ENCODE measurements at regions not wholly inside any gene's neighbourhood (a gene's known extent, or its start where the extent isn't known, plus 50 kb on each side); places are given as distances from the start of the nearest gene placed in this dataset.

DNA sequence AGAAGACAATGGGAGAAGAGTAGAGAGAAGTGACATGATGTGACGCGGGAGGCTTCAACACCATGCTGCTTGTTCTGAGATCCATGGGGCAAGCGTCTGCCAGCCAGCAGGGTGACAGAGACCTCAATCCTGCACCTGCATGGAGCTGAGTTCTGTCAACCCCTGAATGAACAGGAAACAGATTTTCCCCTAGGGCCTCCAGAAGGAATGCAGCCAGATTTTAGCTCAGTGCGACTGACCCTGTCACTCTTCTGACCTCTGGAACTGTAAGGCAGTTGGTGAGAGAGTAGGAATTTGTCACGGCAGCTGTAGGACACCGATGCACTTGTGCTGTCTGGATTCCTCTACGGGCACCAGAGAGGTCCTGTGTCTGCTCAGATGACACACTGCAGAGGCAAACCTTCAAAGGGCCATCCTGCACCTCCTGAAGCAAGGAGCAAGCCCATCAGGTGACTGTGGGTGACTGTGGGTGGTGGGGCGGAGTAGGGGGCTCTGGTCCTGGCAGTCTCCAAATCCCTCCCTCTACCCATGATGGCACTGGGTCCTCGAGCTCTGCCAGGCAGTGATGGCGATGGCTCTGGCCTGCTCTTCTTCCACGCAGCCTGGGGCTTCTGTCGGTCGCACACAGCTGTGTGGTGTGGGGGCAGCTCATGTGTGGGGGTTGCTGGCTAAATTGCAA is 194.3 kb upstream of the TWIST2 start:
- no peak overlapping the region for H3K4me3 ChIP-seq (ENCODE audit: low read length)
- DNase-seq (ENCODE audit: low read depth) = no peak

DNA sequence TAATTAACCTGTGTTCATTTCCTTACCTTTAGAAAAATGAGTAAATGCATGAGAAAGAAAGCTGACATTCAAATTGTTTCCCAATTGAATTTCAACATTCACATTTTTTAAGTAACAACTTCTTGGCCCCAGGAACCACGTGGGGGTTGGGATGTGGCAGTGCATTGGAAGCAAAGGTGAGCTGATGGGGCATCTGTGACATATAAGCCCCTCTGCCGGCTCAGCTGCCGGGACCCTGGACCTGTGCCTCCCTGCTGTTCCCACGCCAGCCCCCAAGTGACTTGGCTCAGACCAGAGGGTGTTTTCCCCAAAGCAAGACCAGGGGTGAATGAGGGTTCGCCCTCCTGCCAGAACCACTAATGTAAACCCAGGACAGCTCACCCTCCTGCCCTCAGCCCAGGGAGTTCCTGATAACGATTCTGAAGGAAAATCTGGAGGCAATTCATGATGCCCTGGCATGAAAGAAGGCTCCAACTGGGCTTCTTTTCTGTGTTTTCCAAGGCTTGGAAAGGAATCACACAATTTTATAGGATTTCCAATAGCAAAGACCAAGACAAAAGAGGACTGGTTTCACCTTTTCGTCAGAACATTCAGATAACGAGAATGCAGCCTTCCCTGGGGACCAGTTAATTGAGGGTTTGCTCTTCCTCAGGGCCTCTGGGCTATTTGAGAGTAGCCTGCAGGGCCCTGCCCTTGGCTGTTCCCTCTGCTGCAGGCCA is 193.2 kb upstream of the TWIST2 start:
- H3K4me3 ChIP-seq (ENCODE audit: low read length) = no peak overlapping the region
- TF ChIP-seq, protein P1, sequence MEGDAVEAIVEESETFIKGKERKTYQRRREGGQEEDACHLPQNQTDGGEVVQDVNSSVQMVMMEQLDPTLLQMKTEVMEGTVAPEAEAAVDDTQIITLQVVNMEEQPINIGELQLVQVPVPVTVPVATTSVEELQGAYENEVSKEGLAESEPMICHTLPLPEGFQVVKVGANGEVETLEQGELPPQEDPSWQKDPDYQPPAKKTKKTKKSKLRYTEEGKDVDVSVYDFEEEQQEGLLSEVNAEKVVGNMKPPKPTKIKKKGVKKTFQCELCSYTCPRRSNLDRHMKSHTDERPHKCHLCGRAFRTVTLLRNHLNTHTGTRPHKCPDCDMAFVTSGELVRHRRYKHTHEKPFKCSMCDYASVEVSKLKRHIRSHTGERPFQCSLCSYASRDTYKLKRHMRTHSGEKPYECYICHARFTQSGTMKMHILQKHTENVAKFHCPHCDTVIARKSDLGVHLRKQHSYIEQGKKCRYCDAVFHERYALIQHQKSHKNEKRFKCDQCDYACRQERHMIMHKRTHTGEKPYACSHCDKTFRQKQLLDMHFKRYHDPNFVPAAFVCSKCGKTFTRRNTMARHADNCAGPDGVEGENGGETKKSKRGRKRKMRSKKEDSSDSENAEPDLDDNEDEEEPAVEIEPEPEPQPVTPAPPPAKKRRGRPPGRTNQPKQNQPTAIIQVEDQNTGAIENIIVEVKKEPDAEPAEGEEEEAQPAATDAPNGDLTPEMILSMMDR (conservative IDR thresholded peaks at IDR 0.05; ENCODE audit: low read length) = no peak
- DNase-seq (ENCODE audit: low read depth) = no peak

More for the DNA sequence above, 194.3 kb upstream of the TWIST2 start:
- TF ChIP-seq, protein P1 (conservative IDR thresholded peaks at IDR 0.05; ENCODE audit: low read length) = no peak

DNA sequence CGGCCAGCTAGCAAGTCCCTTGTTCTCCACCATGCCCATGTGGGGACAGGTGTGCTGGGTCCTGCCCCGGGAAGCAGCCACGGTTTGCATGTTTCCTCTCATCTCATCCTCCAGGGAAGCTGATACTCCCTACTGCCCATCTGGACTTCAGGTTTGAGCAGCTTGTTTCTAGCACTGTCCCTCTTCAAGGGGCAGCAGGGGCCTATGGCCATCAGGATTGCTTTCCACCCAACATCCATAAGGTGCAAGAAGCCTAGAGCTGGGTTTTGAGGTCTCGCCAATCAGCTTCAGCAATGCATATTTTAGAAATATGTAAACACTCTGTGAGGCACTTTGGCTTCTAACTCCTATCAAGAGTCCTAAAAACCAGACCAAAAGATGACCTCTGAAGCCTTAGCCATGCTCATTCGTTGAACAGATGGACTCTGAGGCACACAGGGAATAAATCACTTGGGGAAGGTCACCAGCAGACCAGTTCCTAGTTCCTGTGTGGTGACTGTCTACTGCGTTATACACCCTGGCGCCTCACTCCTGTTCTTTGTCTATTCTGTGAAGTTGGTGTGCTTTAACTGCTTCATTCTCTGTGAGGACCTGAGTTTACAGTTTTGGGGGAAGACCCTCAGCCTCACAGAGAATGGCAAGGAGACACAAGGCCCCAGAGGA is 192.6 kb upstream of the TWIST2 start:
- no peak overlapping the region for H3K4me3 ChIP-seq (ENCODE audit: low read length)

DNA sequence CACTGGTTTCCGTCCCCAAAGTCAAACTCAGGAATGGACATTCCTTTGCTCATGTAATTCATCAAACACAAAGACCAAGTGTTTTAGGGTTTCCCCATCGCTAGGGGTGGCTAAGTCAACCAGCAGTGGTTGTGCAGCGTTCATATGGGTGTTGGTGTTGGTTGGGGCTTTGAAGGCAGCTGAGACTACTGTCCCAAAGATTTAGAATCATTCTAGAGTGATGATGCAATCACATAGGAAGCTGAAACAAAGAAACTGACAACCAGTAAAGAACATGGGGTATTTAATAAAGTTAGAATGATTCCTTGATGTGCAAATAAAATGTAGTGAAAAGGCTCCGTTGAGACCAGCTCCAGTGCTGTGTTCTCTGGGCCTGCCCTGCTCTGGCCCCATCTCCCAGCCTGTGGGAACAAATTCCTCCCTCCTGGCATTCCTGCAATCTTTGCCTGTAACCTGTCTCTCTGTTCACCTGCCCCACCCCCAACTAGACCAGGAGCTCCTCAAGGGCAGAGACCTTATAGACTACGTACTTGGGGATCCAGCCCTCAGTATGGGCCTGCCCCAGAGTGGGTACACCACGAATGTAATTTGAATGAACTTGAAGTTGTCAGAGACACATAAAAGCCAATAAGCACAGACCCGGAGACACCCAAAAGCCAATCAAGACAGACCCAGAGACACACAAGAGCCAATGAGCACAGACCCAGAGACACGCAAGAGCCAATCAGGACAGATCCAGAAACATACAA is 191.7 kb upstream of the TWIST2 start:
- no peak for DNase-seq (ENCODE audit: low read depth)
- H3K4me3 ChIP-seq (ENCODE audit: low read length) = no peak overlapping the region
- TF ChIP-seq, protein P1 (conservative IDR thresholded peaks at IDR 0.05; ENCODE audit: low read length) = no peak

More for the DNA sequence above, 192.6 kb upstream of the TWIST2 start:
- DNase-seq (ENCODE audit: low read depth) = peak; percentile 55
- TF ChIP-seq, protein P1 (conservative IDR thresholded peaks at IDR 0.05; ENCODE audit: low read length) = no peak

DNA sequence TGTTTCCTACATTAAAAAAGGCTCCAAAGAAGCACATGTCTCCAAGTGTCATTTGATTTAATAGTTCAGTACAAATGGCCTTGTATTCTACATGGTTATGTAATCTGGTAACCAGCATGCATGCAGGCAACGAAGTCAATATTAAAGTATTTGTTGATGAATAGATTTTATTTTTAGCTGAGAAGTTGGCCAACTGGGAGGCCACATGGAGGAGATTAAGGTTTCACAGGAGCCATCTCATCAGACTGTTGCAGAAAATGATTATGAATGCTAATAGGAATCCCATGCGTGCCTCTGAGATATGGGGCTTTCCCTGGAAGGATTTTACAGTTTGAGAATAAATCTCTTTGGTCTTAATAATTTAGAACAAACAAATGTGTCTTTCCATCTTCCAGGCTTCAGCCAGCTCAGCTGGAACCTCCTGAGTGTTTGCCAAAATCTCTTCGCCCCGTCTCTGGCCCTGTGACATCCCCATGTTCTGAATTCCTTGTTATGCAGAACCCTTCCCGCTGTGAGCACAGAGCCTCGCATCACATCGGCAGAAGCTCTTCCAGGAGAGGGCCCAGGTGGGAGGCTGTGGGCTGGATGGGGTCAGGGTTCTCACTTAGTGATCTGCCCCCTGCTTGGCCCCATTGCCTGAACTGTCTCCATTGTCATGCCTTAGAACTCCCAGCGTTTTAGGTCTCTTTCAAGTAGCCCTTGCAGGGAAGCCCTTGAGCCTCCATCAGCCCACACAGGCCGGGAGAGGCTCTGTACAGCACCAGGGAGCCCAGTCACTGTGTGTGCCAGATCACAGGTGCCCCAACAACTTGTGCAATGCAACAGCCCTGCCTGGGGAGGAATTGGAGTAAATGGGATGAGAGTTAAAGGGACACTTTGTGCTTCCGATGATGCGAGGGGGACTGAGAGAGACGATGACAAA is 190.5 kb upstream of the TWIST2 start:
- peak; percentile 93 for DNase-seq (ENCODE audit: low read depth)
- TF ChIP-seq, protein P1 (conservative IDR thresholded peaks at IDR 0.05; ENCODE audit: low read length) = no peak
- H3K4me3 ChIP-seq (ENCODE audit: low read length) = no peak overlapping the region

DNA sequence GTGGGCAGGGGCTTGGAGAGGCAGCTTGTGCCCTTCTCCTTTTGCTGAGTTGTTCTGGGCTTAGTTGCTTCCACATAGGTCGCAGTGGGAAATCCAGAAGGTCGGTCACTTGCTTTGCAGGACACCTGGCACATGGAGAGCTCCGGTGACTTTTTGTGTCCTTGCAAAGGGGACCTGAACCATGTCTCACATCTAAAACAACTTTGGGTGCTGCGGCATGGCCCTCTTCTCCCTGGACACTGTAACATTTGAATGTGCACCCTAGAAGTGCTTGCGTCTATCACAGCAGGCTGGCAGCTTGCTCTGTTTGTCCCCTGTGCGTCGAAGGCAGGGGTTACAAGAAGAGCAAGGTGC is 189.9 kb upstream of the TWIST2 start:
- TF ChIP-seq, protein P1 (conservative IDR thresholded peaks at IDR 0.05; ENCODE audit: low read length) = no peak
- DNase-seq (ENCODE audit: low read depth) = no peak
- no peak overlapping the region for H3K4me3 ChIP-seq (ENCODE audit: low read length)

Data from AG10803 (cell line).